ENCODE measurements at regions not wholly inside any gene's neighbourhood (a gene's known extent, or its start where the extent isn't known, plus 50 kb on each side); places are given as distances from the start of the nearest gene placed in this dataset.

DNA sequence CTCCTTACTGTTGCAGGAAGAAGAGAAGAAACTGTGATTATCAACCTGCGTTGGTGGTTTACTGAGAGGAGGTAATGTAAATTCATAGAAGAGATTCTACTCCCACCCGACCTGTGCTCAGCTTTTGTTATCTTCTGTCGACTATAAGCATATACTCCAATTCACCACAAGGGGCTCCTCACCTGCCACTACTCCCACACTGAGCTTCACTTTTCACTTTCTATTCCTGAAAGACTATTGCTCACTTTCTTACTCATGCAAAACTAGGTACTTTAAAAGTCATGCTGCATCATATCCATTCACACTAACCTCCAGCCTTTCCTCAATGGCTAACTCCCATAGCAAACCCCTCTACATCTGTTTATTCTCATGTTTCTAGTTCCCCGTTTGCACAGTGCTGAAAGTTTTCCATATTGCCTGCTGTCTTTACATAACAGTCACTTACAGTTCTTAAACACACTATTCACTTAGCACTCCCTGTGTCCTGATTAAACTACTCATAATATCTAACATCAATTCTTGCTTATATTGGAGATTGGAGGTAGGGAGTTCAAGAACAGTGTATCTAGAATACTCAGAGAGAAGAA, 1062.6 kb downstream of the NR2F1-AS1 start:
- TF ChIP-seq, protein P1, sequence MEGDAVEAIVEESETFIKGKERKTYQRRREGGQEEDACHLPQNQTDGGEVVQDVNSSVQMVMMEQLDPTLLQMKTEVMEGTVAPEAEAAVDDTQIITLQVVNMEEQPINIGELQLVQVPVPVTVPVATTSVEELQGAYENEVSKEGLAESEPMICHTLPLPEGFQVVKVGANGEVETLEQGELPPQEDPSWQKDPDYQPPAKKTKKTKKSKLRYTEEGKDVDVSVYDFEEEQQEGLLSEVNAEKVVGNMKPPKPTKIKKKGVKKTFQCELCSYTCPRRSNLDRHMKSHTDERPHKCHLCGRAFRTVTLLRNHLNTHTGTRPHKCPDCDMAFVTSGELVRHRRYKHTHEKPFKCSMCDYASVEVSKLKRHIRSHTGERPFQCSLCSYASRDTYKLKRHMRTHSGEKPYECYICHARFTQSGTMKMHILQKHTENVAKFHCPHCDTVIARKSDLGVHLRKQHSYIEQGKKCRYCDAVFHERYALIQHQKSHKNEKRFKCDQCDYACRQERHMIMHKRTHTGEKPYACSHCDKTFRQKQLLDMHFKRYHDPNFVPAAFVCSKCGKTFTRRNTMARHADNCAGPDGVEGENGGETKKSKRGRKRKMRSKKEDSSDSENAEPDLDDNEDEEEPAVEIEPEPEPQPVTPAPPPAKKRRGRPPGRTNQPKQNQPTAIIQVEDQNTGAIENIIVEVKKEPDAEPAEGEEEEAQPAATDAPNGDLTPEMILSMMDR (IDR thresholded peaks at IDR 0.05): peak in 3 of 6 experiments; percentile 26 to 33 (median 32)
- TF ChIP-seq POLR2A (IDR thresholded peaks at IDR 0.05): no peak
